Ovary (tissue), 3 donors: ENCODE measurements at regions not wholly inside any gene's neighbourhood (a gene's known extent, or its start where the extent isn't known, plus 50 kb on each side); places are given as distances from the start of the nearest gene placed in this dataset.

Source experiments
- CTCF ChIP-seq, 3 donors: fragments of 450-650 bp in 2 of 3; fragments of 200-600 bp in 1 of 3; IDR thresholded peaks; one replicate each; pipeline versions ENCODE4 v1.5.1 to v1.8.0; 2016 to 2022; ENCODE audit warnings: antibody characterized with exemption in 3 of 3, mild to moderate bottlenecking in 1 of 3
- POLR2A ChIP-seq: fragments of 450-650 bp; IDR thresholded peaks from one replicate; pipeline ENCODE4 v1.6.1; 2017; ENCODE audit warnings: antibody characterized with exemption, mild to moderate bottlenecking, moderate library complexity
- donor health status: DM: no; HTN: no; CAD: no.

GRCh38 chr5:124973661-124974060 lies 227.2 kb upstream of the ZNF608 start:
- no peak for TF ChIP-seq POLR2A
- no peak for TF ChIP-seq CTCF (IDR thresholded peaks at IDR 0.05)
